ENCODE measurements at regions not wholly inside any gene's neighbourhood (a gene's known extent, or its start where the extent isn't known, plus 50 kb on each side); places are given as distances from the start of the nearest gene placed in this dataset.
"Not testable (repeated sequence)": the region's sequence is repeated elsewhere in the genome, so short reads cannot be mapped to it uniquely, and the experiment has no call there.

- DNase-seq (ENCODE audit: low read depth in 4 of 4, low spot score in 3 of 4): not testable (repeated sequence)
Measured at GRCh38 chr21:10400622-10401361, 120.6 kb upstream of the TPTE start.

GRCh38 chr21:10402461-10402860, 118.9 kb upstream of the TPTE start:
- not testable (repeated sequence) for DNase-seq (ENCODE audit: low read depth in 4 of 4, low spot score in 3 of 4)

GRCh38 chr21:10405331-10405730, 116.1 kb upstream of the TPTE start:
- not testable (repeated sequence) for DNase-seq (ENCODE audit: low read depth in 4 of 4, low spot score in 3 of 4)

GRCh38 chr21:10409786-10410185, 111.6 kb upstream of the TPTE start:
- not testable (repeated sequence) for DNase-seq (ENCODE audit: low read depth in 4 of 4, low spot score in 3 of 4)

- DNase-seq (ENCODE audit: low read depth in 4 of 4, low spot score in 3 of 4): not testable (repeated sequence)
Measured at GRCh38 chr21:10410354-10410929, 110.9 kb upstream of the TPTE start.

- not testable (repeated sequence) for DNase-seq (ENCODE audit: low read depth in 4 of 4, low spot score in 3 of 4)
Measured at GRCh38 chr21:10411776-10412526, 109.4 kb upstream of the TPTE start.

GRCh38 chr21:10412928-10413246, 108.5 kb upstream of the TPTE start:
- not testable (repeated sequence) for DNase-seq (ENCODE audit: low read depth in 4 of 4, low spot score in 3 of 4)

- not testable (repeated sequence) for DNase-seq (ENCODE audit: low read depth in 4 of 4, low spot score in 3 of 4)
Measured at GRCh38 chr21:10413247-10414120, 107.9 kb upstream of the TPTE start.

GRCh38 chr21:10414121-10414924, 107.1 kb upstream of the TPTE start:
- not testable (repeated sequence) for DNase-seq (ENCODE audit: low read depth in 4 of 4, low spot score in 3 of 4)

GRCh38 chr21:10414925-10415254, 106.5 kb upstream of the TPTE start:
- not testable (repeated sequence) for DNase-seq (ENCODE audit: low read depth in 4 of 4, low spot score in 3 of 4)

GRCh38 chr21:10415456-10415855, 105.9 kb upstream of the TPTE start:
- not testable (repeated sequence) for DNase-seq (ENCODE audit: low read depth in 4 of 4, low spot score in 3 of 4)

GRCh38 chr21:10415859-10416258, 105.5 kb upstream of the TPTE start:
- not testable (repeated sequence) for DNase-seq (ENCODE audit: low read depth in 4 of 4, low spot score in 3 of 4)

GRCh38 chr21:10416691-10417447, 104.5 kb upstream of the TPTE start:
- not testable (repeated sequence) for DNase-seq (ENCODE audit: low read depth in 4 of 4, low spot score in 3 of 4)

GRCh38 chr21:10417551-10418002, 103.8 kb upstream of the TPTE start:
- DNase-seq (ENCODE audit: low read depth in 4 of 4, low spot score in 3 of 4): not testable (repeated sequence)

GRCh38 chr21:10418250-10419048, 102.9 kb upstream of the TPTE start:
- DNase-seq (ENCODE audit: low read depth in 4 of 4, low spot score in 3 of 4): not testable (repeated sequence)

GRCh38 chr21:10421199-10421598, 100.2 kb upstream of the TPTE start:
- DNase-seq (ENCODE audit: low read depth in 4 of 4, low spot score in 3 of 4): not testable (repeated sequence)

GRCh38 chr21:10421601-10422000, 99.8 kb upstream of the TPTE start:
- DNase-seq (ENCODE audit: low read depth in 4 of 4, low spot score in 3 of 4): not testable (repeated sequence)
